ENCODE measurements at regions not wholly inside any gene's neighbourhood (a gene's known extent, or its start where the extent isn't known, plus 50 kb on each side); places are given as distances from the start of the nearest gene placed in this dataset.

DNA sequence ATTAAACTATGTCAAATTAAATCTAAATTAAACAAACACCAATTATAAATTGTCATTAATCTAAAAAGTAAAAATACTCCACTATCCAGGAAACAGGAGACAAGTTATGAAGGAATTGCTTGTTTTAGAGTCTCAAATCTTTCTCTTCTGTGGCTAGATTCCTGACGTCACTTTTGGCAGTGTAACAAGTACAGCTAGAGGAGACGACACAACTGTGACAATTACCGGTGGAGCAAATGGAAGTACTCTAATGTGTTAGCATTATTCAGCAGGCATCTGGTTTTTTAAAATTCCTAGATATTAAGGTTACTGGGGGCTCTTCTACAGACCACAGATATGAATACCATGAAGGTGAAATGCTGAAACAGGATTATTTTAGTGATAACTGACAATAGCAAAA is 1042.7 kb downstream of the EPHA7 start:
- no peak for DNase-seq (ENCODE audit: low spot score)
- in situ Hi-C loops (cut with MboI; ENCODE audit: low pct_unique_long_range_greater_than_20kb, low sequenced_read_pairs, unreplicated experiment): no loop called here
- TF ChIP-seq, protein P1, sequence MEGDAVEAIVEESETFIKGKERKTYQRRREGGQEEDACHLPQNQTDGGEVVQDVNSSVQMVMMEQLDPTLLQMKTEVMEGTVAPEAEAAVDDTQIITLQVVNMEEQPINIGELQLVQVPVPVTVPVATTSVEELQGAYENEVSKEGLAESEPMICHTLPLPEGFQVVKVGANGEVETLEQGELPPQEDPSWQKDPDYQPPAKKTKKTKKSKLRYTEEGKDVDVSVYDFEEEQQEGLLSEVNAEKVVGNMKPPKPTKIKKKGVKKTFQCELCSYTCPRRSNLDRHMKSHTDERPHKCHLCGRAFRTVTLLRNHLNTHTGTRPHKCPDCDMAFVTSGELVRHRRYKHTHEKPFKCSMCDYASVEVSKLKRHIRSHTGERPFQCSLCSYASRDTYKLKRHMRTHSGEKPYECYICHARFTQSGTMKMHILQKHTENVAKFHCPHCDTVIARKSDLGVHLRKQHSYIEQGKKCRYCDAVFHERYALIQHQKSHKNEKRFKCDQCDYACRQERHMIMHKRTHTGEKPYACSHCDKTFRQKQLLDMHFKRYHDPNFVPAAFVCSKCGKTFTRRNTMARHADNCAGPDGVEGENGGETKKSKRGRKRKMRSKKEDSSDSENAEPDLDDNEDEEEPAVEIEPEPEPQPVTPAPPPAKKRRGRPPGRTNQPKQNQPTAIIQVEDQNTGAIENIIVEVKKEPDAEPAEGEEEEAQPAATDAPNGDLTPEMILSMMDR (IDR thresholded peaks at IDR 0.05; ENCODE audit: extremely low read depth, insufficient read depth, missing control alignments): no peak

DNA sequence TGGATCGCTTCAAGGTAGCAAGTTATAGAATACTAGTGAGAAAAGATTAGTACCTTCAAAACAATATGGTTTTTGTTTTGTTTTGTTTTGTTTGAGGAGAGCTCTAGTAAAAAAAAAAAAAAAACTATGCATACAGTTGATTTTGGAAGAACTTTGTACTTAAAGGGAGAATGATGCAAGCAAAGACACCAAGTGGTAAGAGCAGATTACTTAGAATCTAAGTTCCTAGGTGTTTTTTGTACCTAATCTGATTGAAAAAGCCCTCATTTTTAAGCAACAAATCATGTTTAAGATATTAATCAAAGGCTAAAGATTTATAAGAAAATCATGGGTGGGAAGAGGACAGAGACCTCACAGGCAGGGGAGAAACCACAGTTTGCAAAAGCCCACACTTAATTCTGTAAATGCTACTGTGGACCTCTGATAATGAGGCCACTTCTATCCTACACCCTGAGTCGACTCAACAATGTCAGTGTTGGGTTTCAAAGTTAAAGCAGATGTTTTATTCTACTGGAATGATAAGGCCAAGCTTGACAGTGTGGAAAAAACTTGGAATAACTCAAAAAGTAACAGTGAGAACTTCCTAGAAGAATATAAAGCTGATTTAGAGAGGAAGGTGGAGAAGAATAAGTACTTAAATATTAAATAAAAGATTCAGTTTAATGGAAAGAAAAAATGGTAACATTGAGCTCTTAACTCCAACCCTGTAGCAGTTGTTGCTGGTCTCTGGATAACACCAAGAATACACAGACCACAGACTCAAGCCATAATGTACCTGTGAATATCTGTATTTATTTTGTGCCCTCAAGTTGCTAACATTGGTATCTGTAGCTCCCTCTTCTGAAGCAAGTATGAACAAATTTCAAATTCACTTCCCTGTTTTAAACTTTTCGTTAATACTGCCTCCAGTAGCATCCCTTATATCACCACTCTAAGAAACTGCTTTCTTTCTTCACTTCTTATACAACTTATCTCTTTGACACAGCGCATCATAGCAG is 1047.8 kb downstream of the EPHA7 start:
- in situ Hi-C loops (cut with MboI; ENCODE audit: low pct_unique_long_range_greater_than_20kb, low sequenced_read_pairs, unreplicated experiment): no loop called here
- DNase-seq (ENCODE audit: low spot score): no peak
- TF ChIP-seq, protein P1 (IDR thresholded peaks at IDR 0.05; ENCODE audit: extremely low read depth, insufficient read depth, missing control alignments): no peak

DNA sequence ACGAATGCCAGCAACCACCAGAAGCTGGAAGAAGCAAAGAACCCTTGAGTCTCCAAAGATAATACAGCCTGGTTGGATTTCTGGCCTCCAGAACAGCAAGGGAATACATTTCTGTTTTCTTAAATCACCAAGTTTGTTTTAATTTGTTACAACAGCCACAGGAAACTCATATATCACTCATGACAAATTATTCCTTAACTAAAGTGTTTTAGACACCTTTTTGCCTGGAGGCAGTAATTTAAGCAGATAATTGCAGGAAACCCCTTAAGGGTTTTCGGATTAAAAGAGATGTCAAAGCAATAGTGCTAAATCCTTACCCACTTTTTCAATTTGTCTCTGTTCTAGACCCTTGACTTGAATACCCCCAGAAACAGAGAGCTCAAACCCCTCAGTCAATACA is 1050.0 kb downstream of the EPHA7 start:
- in situ Hi-C loops (cut with MboI; ENCODE audit: low pct_unique_long_range_greater_than_20kb, low sequenced_read_pairs, unreplicated experiment): no loop called here

DNA sequence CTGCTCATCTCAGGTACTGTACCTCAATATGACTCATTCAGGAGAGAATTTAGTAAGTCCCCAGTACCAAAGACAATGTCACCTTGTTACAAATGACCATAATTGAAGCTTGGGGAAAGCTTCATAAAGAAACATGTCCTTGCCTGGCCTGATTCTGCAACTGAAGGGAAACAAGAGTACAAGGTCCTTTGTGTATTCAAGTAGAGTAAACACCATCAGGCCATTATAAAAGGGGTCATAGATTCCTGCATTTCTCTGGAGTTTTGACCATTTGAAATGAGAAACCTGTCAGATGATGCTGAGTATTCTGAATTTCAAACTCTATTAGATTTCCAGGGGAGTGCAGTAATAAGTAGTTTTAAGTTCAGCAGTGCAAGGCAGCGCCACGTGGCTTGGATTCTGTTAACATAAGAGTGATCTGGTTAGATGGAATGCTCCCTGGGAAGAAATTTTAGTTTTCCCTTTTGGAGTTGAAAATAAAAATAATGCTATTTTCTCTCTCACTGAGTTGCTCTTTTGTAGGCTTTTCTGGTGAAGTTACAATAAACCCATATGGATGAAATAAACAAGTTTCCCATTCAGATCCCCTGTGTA is 1054.3 kb downstream of the EPHA7 start:
- TF ChIP-seq, protein P1 (IDR thresholded peaks at IDR 0.05; ENCODE audit: extremely low read depth, insufficient read depth, missing control alignments): no peak
- no peak for DNase-seq (ENCODE audit: low spot score)
- in situ Hi-C loops (cut with MboI; ENCODE audit: low pct_unique_long_range_greater_than_20kb, low sequenced_read_pairs, unreplicated experiment): no loop called here

More for the DNA sequence above, 1050.0 kb downstream of the EPHA7 start:
- no peak for DNase-seq (ENCODE audit: low spot score)
- TF ChIP-seq, protein P1 (IDR thresholded peaks at IDR 0.05; ENCODE audit: extremely low read depth, insufficient read depth, missing control alignments): no peak

DNA sequence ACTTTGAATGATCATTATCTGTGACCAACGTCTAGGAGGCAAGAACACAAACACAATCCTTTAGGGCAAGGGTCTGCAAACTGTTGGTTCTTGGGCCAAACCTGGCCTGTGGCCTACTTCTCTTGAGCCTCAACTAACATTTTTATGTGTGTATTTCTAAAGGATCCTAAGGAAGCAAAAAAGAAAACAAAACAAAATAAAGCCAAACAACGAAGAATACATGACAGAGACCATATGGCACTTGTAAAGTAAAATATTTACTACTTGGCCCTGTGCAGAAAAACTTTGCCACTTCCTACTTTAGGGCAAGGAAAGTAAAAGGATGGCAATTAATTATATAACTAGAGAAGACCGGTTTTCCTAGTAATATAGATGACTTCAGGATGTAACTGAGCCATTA is 1056.2 kb downstream of the EPHA7 start:
- no peak for DNase-seq (ENCODE audit: low spot score)
- in situ Hi-C loops (cut with MboI; ENCODE audit: low pct_unique_long_range_greater_than_20kb, low sequenced_read_pairs, unreplicated experiment): no loop called here
- TF ChIP-seq, protein P1 (IDR thresholded peaks at IDR 0.05; ENCODE audit: extremely low read depth, insufficient read depth, missing control alignments): no peak

DNA sequence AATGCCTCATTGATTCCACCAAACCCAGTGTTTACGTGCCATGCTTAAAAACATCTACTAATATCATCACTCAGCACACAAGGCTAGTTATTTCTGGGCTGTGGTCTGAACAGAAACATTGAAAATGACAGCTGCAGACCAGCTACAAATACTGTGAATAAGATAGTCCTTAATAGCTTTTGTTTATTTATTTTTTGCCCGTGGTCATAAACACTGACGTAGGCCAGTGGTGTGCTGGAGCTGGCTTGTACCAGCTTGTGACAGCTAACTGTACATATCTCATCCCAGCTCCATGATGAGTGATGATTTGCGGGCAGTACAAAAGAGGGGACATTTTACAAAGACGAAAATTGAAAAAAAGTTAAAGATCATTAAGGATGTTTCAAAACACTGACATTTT is 1057.0 kb downstream of the EPHA7 start:
- no peak for DNase-seq (ENCODE audit: low spot score)
- in situ Hi-C loops (cut with MboI; ENCODE audit: low pct_unique_long_range_greater_than_20kb, low sequenced_read_pairs, unreplicated experiment): no loop called here
- TF ChIP-seq, protein P1 (IDR thresholded peaks at IDR 0.05; ENCODE audit: extremely low read depth, insufficient read depth, missing control alignments): no peak

Data from GM13977 (cell line).